HG02678 (cell line): ENCODE measurements at regions not wholly inside any gene's neighbourhood (a gene's known extent, or its start where the extent isn't known, plus 50 kb on each side); places are given as distances from the start of the nearest gene placed in this dataset.

Source experiments
- ATAC-seq: cut with Tn5 transposase; IDR thresholded peaks from one replicate; pipeline ENCODE4 v1.9.1; 2021; ENCODE audit warnings: mild to moderate bottlenecking, moderate library complexity; ENCODE audit not compliant: unreplicated experiment

DNA sequence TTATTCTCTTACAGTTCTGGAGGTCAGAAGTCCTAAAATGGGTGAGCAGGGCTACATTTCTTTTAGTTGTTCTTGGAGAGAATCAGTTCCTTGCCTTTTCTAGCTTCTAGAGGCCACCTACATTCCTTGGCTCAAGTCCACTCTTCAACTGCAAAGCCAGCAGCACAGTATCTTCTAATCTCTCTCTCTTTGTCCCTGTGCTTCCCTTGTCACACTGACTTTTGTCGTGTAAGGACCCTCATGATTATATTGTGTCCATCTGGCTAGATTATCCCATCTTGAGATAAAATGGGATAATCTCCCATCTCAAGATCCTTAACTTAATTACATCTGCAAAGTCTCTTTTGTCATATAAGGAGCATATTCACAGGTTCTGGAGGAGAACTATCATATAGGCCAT is 359.0 kb downstream of the ADRA2A start:
- ATAC-seq, result no peak

- ATAC-seq, result no peak
Measured at GRCh38 chr10:111439034-111439842, 362.4 kb downstream of the ADRA2A start.

GRCh38 chr10:111440501-111440900 is 363.7 kb downstream of the ADRA2A start:
- no peak for ATAC-seq

- no peak for ATAC-seq
Measured at GRCh38 chr10:111445667-111446066, 368.8 kb downstream of the ADRA2A start.

- ATAC-seq, result no peak
Measured at GRCh38 chr10:111446966-111447365, 370.1 kb downstream of the ADRA2A start.

DNA sequence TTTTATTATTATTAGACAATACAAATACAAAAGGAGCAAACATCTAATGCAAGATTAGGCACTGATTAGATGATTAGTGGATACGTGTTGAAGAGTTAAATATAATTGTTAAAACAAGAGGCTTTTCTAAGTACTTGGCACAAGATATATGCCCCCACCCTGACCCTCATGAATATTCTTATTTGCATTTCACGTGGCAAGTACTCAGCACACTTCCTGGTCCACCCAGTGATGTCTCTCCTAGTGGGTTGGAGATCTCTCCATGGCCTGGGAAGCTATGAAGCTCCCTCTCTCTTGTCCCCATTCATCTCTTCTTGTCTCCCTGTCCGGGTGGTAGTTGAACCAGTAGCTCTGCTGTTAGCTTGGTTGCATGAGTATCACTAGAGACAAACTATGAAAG is 375.3 kb downstream of the ADRA2A start:
- ATAC-seq, result no peak

GRCh38 chr10:111455776-111456426 is 379.1 kb downstream of the ADRA2A start:
- no peak for ATAC-seq

DNA sequence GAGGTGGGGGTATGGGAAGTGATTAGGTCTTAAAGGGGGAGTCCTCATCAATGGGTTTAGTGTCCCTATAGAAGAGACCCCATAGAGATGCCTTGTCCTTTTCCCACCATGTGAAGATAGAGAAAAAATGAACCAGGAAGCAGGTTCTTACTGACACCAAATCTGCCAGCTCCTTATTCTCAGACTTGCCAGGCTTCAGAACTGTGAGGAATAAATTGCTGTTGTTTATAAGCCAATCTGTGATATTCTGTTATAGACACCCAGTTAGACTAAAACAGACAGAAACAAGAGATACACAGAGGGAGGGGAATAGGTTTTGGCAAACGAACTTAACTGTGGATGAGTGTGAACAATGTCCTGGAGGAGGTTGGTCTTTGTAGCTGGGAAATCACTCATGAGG is 381.4 kb downstream of the ADRA2A start:
- ATAC-seq, result no peak

DNA sequence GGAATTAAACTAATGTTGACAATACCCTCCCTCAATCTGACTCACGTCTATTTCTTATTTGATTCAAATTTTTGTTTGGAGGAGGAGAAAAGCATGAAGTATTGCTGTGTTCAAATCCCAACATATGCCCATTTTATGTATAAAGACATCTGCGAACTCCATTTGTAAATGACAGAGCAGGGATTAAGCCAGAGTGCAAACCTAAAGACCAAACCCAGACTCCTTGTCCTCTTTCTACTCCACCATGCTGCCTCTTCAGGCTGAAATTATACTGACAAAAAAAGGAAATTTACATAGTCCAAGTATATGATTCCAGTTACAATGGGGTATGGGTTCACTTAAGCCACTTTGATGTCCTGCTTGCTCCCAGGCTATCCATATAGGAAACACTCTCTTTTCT is 383.1 kb downstream of the ADRA2A start:
- ATAC-seq, result no peak

GRCh38 chr10:111472445-111472844 is 395.6 kb downstream of the ADRA2A start:
- ATAC-seq, result no peak

- no peak for ATAC-seq
Measured at GRCh38 chr10:111473361-111473760, 396.5 kb downstream of the ADRA2A start.

DNA sequence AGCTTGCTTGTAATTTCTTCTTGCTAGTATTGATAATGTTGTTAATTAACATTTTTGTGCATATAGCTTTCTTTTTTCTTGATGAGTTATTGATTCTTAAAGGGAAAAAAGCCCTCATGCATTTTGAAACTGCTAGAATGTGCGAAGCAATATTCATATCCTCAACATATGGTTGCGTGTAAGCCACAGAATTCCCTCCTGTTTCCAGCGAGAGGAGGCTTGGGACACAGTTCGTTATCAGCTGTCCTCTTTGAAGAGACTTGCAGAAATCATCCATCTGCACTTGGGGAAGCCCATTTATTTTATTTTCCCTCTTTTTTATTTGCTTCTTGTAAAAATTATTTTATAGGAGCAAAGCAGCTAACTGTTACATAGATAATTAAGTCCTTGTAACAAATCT is 398.0 kb downstream of the ADRA2A start:
- no peak for ATAC-seq

GRCh38 chr10:111475720-111476119 is 398.9 kb downstream of the ADRA2A start:
- ATAC-seq, result no peak

DNA sequence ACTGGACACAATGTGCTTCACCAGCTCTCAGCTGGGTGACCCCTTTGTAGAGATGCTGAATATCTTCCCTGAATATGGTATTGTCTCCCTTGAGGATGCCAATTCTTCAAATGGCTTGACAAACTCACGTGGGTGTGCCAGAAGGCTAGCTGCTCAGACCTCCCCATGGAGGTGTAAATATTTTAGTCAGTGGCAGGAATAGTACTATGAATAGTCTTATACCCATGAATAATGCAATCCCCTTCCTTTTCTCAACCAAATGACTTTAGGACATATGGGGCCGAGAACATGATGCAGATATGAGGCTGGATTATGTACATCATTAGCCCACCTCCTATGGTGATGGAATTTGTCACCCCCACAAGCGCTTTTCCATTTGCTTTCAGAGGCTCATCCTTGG is 401.8 kb downstream of the ADRA2A start:
- no peak for ATAC-seq

- ATAC-seq, result no peak
Measured at GRCh38 chr10:111479966-111480365, 403.1 kb downstream of the ADRA2A start.

DNA sequence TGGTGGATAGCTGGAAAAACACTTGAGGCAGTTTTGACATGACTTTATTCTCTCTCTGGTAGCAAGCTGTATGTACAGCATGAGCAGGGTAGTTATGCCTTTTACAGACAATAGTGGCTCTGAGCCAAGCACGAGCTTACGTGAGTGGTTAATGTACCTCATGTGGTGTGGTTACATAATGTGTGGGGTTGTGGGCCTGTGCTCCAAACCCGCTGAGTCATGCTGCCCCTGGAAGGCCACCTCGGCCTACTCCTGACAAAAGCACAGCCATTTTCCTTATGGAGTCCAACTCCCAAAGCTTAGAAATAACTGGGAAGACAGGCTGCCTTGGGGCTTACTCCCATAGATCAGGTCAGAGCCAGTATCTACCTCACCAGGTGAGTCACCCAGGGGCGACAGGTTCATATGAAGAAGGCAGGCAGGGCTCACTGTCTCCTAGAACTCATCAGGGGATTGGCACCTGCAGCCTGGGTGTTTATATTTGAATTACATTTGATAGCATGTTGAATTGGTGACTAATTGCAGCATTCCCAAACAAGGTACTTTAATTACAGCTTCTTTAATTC is 404.5 kb downstream of the ADRA2A start:
- ATAC-seq, result no peak

GRCh38 chr10:111481866-111482265 is 405.0 kb downstream of the ADRA2A start:
- ATAC-seq, result no peak

DNA sequence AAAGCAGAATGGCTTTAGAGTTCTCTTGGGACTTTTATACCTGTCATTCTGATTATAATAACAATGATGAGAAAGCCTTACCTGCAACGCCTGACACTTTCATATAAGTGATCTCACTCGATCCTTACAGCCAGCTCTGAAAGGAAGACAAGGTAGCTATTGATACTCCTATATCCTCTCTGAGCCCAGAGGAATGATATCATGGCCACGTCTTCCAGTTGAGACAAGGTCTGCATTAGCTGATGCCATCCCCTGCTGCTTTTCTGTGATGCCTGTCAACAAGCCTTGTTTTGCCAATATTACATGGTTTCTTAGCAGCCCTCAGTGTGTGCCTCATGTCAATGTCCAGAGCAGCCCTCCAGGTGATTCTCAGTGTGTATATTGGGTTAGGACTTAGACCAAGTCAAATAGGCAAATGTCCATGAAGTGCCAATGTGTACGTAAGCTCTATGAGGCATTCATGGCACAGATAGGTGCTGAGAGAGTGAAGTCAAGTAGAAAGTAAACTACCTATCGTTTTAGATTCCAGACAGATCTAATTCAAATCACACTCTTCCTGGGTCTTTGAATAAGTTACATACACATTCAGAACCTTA is 405.9 kb downstream of the ADRA2A start:
- ATAC-seq, result no peak

- no peak for ATAC-seq
Measured at GRCh38 chr10:111485767-111486166, 408.9 kb downstream of the ADRA2A start.

DNA sequence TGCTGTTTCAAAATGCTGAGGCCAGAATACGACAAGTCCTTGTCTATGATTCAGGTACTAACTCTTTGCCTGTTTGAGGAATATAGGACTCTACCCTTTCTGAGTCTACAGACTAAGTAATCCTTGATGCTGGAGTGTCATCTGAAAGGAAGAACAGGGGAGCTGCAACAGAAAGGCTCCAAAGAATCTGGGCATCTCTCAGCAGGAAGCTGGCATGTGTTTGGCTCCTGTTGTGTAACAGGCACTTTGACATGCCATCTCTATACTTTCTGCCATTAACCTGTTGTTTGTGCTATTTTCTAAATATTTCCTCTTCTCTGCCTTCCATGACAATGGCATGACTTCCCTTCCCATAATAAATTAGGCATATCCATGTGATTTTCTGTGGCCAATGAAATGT is 409.5 kb downstream of the ADRA2A start:
- no peak for ATAC-seq

DNA sequence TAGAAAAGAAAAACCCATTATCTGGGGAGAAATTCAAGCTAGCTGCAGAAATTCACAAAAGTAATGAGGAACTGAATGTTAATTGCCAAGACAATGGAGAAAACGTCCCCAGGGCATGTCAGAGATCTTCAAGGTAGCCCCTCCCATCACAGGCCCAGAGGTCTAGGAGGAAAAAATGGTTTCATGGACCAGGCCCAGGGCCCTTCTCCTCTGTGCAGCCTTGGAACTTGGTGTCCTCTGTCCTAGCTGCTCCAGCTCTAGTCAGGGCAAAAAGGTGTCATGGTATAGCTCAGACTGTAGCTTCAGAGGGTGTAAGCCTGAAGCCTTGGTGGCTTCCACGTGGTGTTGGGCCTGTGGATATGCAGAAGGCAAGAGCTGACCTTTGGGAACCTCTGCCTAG is 411.8 kb downstream of the ADRA2A start:
- no peak for ATAC-seq

DNA sequence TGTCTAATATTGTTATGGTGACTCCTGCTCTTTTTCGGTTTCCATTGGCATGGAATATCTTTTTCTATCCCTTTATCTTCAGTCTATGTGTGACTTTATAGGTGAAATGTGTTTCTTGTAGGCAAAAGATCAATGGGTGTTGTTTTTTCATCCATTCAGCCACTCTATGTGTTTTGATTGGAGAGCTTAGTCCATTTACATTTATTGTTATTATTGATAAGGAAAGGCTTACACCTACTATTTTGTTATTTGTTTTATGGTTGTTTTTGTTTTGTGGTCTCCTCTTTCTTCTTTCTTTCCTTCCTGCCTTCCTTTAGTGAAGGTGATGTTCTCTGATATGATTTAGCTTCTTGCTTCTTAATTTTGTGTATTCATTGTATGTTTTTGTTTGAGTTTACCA is 414.3 kb downstream of the ADRA2A start:
- ATAC-seq, result no peak
